ENCODE measurements at regions not wholly inside any gene's neighbourhood (a gene's known extent, or its start where the extent isn't known, plus 50 kb on each side); places are given as distances from the start of the nearest gene placed in this dataset.

- no peak for DNase-seq
These were observed 88.8 kb upstream of the ZBTB40 start for GRCh38 chr1:22362626-22363402.

GRCh38 chr1:22363403-22364325 is 88.0 kb upstream of the ZBTB40 start:
- DNase-seq = no peak

DNA sequence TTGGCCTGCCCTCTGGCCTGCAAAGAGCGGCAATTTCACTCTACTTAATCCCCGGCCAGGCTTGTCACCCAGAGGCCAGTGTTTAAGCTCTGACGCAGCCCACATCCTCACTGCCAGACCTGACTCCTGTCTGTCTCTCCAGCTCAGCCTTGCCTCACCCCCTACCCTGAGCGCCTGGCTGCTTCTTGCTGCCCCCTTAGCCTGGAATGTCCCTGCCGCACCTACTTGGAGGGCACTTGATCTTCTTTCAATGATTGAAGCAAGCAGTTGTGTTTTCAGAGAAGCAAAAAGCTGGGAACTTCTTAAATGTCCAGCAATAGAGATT is 87.4 kb upstream of the ZBTB40 start:
- DNase-seq = no peak

GRCh38 chr1:22364764-22365163 is 86.9 kb upstream of the ZBTB40 start:
- DNase-seq = peak; percentile 20

- no peak for DNase-seq
These were observed 86.0 kb upstream of the ZBTB40 start for GRCh38 chr1:22365331-22366295.

- no peak for DNase-seq
These were observed 85.3 kb upstream of the ZBTB40 start for GRCh38 chr1:22366346-22366745.

- DNase-seq = no peak
These were observed 83.5 kb upstream of the ZBTB40 start for GRCh38 chr1:22368125-22368524.

GRCh38 chr1:22369294-22370189 is 82.1 kb upstream of the ZBTB40 start:
- DNase-seq = no peak

GRCh38 chr1:22370190-22370498 is 81.5 kb upstream of the ZBTB40 start:
- no peak for DNase-seq

DNA sequence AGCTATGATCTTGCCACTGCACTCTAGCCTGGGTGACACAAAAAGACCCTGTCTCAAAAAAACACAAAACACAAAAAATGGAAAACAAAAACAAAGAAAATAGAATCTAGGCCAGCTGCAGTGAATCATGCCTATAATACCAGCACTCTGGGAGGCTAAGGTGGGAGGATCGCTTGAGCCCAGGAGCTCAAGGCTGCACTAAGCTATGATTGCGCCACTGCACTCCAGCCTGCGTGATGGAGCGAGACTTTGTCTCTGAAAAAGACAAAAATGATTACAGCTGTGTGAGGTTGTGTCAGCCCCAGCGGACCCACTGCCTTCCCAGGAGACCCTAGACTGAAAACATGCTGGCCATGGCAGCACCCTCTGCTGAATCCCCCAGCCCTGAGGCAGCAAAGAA is 80.2 kb upstream of the ZBTB40 start:
- DNase-seq = no peak

GRCh38 chr1:22373252-22373651 is 78.4 kb upstream of the ZBTB40 start:
- DNase-seq = no peak

DNA sequence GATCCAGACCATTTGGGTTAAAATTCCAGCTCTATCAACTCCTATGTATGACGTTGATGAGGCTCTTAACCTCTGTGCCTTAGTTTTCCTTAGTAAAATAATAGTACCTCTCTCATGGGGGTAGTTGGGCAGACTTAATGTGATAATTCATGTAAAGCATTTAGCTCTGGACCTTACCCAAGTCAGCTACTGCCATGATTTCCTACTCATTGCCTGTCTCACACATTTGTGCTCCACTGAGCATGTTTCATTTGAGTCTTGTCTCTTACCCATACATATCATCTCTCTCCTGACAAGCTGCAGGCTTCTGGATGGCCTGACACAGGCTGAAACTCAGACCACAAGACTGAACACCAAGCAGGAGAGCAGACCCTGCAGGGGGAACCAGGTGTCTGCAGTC is 77.7 kb upstream of the ZBTB40 start:
- no peak for DNase-seq

DNA sequence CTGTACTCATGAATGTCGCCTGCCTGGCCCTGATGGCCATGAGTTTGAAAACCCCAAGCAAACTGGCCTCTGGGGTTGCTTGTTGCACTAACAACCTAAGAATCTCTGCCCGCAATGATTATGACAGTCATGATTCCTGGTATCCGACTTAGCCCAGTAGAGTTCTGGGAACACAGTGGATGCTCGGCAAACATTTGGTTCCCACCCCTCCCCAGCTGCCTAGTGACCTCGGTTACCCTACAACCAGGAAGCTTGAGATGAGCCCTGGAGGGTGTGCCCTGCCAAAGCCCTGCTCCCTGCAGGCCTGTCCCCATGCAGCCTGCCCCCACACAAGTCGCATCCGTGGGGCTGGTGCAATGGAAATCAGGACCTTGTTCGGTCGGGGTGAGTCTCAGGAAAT is 76.0 kb upstream of the ZBTB40 start:
- DNase-seq = no peak

DNA sequence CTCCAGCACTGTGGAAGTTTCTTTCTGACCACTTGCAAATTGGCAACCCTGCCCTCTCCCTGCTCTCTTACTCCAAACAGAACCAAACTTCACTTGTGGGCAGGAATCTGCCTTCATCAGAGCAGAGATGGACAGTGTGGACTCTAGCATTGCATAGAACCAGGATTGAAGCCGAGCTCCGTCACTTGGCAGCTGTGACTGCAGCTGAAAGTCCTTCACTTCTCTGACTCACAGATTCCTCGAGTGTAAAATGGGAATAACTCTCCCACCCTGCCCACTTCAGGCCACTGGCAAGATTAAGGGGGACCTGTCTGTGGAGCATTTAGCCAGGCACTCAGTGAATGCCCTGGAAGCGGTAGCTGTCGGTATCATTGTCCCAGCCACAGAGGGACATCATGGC is 75.7 kb upstream of the ZBTB40 start:
- no peak for DNase-seq

DNA sequence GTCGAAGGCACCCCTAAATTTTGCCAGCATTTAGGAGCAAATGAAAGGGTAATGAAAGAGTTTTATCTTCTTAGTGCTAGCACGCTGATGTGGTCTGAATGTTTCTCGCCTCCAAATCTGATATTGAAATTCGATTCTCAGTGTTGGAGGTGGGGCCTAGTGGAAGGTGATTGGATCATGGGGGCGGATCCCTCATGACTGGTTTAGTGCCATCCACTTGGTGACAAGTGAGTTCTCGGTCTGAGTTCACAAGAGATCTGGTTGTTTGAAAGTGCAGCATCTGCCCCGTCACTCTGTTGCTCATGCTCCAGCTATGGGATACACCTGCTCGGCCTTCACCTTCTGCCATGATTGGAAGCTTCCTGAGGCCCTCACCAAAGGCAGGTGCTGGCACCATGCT is 75.1 kb upstream of the ZBTB40 start:
- no peak for DNase-seq

GRCh38 chr1:22376976-22377375 is 74.7 kb upstream of the ZBTB40 start:
- DNase-seq = no peak

GRCh38 chr1:22379566-22379965 is 72.1 kb upstream of the ZBTB40 start:
- DNase-seq = no peak

DNA sequence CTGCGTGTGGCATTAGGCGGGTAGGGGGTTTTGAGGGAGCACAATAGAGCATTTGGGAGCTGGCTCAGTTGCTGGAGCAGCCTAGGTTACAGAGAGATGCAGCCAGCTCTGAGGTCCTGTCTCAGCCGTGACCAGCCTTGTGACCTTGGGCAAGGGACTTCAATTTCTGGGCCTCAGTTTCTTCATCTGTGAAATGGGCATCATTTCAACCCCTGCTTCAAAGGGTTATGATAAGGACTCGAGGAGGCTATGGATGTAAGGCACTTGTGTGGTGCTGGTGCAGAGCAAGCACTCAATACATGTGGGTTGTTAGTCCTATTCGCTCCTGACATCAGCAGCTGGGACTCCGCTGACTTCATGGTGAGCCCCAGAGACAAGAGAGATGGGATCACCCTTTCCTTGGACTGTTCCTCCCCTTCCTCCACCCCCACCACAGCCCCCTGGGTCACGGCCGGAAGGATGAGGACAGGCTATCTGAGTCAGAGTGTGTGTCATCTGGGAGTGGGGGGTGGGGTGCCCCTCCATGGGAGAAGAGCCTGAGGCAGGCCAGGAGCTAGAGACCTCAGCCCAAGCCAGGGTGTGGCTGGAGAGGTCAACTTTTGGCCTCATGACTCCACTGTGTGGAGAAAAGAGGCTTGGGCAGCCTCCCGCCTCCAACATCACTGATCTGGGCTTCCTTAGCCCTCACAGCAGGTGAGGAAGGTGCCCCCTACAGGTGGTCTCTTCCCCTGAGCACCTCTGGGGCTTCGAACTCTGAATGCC is 71.4 kb upstream of the ZBTB40 start:
- DNase-seq = no peak

DNA sequence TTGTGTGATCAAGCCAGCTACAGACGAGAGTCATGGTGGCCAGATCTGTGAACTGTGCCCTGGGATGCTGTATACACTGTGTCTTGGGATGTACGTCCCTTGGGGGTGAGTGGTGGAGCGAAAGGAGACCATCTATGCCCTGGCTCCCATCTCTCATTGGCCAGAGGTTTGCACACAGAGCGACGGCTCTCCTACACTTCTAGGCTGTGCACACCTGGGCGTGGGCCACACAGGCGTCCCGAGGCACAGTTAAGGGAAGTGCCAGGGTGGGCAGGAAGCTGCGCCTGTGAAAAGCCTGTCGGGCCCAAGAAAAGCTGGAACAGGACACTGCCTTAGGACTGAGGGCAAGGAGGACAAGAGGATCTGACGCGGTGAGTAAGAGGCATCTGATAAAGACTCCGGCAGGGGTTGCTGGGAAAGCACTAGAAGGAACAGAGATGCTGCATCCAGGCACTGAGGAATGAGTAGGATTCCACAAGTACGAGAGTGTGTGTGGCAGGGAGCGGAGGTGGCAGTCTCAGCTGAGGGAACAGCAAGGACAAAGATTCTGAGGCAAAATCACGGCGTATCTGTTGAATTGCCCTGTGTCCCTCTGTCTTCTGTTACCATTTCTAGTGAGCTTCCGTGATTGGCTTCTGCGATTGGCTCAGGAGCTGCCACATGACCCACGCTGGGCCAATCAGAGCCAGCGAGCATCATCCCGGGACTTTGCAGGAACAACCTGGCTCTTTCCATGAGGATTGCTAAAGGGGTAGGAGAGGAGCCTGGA is 67.9 kb upstream of the ZBTB40 start:
- DNase-seq = no peak

- no peak for DNase-seq
These were observed 66.1 kb upstream of the ZBTB40 start for GRCh38 chr1:22385537-22385936.

- DNase-seq = no peak
These were observed 64.9 kb upstream of the ZBTB40 start for GRCh38 chr1:22386774-22387173.

Data from RPMI8226 (cell line).